ENCODE measurements at regions not wholly inside any gene's neighbourhood (a gene's known extent, or its start where the extent isn't known, plus 50 kb on each side); places are given as distances from the start of the nearest gene placed in this dataset.

DNA sequence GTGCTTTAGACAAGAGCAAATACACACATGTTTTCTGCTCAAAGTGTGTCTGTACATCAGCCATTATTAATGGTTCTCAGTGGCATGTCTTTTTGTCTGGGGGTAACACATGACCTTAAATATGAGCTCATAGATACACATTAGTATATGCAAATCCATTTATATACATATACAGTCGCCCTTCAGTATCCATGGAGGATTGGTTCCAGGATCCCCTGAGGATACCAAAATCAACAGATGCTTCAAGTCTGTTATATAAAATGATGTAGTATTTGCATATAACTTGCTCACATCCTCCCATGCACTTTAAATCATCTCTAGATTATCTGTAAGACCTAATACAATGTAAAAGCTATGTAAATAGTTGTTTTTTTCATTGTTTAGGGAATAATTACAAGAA is 298.1 kb downstream of the OLFM4 start:
- TF ChIP-seq POLR2A (IDR thresholded peaks at IDR 0.05; ENCODE audit: control extremely low read depth in 1 of 2, low read depth in 2 of 2, low read length in 2 of 2) (no peak), EZH2 (IDR thresholded peaks at IDR 0.05; ENCODE audit: low read depth, low read length, severe bottlenecking) (no peak), TAF1 (IDR thresholded peaks at IDR 0.05; ENCODE audit: low read depth, low read length) (no peak), BCL11A (IDR thresholded peaks at IDR 0.05; ENCODE audit: low read depth in 2 of 2, low read length in 2 of 2) (no peak), ZNF274 (IDR thresholded peaks at IDR 0.05; ENCODE audit: borderline replicate concordance, extremely low read depth, low read length) (no peak), SIN3A (conservative IDR thresholded peaks at IDR 0.05 in 1 of 2, IDR thresholded peaks at IDR 0.05 in 1 of 2; ENCODE audit: low read depth in 1 of 2, low read length in 2 of 2) (no peak), SUZ12 (IDR thresholded peaks at IDR 0.05; ENCODE audit: low read length) (no peak)
- TF ChIP-seq, protein P1, sequence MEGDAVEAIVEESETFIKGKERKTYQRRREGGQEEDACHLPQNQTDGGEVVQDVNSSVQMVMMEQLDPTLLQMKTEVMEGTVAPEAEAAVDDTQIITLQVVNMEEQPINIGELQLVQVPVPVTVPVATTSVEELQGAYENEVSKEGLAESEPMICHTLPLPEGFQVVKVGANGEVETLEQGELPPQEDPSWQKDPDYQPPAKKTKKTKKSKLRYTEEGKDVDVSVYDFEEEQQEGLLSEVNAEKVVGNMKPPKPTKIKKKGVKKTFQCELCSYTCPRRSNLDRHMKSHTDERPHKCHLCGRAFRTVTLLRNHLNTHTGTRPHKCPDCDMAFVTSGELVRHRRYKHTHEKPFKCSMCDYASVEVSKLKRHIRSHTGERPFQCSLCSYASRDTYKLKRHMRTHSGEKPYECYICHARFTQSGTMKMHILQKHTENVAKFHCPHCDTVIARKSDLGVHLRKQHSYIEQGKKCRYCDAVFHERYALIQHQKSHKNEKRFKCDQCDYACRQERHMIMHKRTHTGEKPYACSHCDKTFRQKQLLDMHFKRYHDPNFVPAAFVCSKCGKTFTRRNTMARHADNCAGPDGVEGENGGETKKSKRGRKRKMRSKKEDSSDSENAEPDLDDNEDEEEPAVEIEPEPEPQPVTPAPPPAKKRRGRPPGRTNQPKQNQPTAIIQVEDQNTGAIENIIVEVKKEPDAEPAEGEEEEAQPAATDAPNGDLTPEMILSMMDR (IDR thresholded peaks at IDR 0.05; ENCODE audit: control extremely low read depth in 1 of 3, insufficient read depth in 1 of 3, low read depth in 1 of 3, low read length in 3 of 3), result no peak
- TF ChIP-seq, protein P2, sequence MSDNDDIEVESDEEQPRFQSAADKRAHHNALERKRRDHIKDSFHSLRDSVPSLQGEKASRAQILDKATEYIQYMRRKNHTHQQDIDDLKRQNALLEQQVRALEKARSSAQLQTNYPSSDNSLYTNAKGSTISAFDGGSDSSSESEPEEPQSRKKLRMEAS (IDR thresholded peaks at IDR 0.05), result no peak
